ENCODE measurements at regions not wholly inside any gene's neighbourhood (a gene's known extent, or its start where the extent isn't known, plus 50 kb on each side); places are given as distances from the start of the nearest gene placed in this dataset.
"Not testable (repeated sequence)": the region's sequence is repeated elsewhere in the genome, so short reads cannot be mapped to it uniquely, and the experiment has no call there.

DNA sequence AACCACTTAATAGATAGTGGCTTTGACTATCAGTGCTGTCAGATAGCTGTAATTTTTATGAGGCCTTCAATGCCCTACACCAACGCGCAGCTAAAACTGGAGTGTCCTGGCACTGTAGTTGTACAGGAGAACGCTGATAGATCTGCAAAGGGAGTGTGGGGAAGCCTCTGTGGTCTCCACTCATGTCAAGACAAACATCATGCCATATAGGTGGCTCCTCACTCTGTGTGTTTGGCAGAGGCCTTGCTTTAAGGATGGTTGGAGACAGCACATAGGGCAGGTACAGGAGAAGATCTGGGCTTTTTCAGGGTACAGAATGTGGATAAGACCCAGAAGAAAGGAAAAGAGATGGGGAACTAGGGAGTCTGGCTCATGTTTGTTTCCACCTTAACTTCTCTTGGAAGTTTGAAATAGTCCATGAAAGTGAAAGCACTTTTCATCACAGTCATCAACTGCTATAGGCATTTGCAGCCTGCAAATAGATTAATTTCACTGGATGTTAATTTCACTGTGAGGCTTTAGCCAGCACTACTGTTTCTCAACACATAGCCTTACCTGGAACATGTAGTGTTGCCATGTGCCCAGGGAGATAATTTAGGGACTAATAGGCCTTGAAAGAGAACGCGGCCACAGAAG is 425.8 kb upstream of the TBL1XR1 start:
- H3K27me3 ChIP-seq (replicated peaks; ENCODE audit: insufficient read depth, low read length): no peaks in the 10 kb centered on the region
- H3K9me2 ChIP-seq (replicated peaks; ENCODE audit: insufficient read depth, low read length): no peaks in the 10 kb centered on the region
- H3F3A ChIP-seq (ENCODE audit: insufficient read depth, low read length): no peaks in the 10 kb centered on the region
- H3K79me2 ChIP-seq (ENCODE audit: low read length): no peaks in the 10 kb centered on the region
- no peaks in the 10 kb centered on the region for H3K36me3 ChIP-seq (replicated peaks; ENCODE audit: insufficient read depth, low read length)
- no peak overlapping the region for H2AFZ ChIP-seq (ENCODE audit: low read length)
- H3K9me3 ChIP-seq (replicated peaks; ENCODE audit: insufficient read depth, low read length): no peaks in the 10 kb centered on the region
- no peak for DNase-seq
- no peaks in the 10 kb centered on the region for H4K20me1 ChIP-seq (ENCODE audit: insufficient read depth, low read length)
- no peak overlapping the region for H3K9ac ChIP-seq (ENCODE audit: low read length)
- H3K4me3 ChIP-seq (ENCODE audit: low read length): no peak overlapping the region
- H3K4me2 ChIP-seq (ENCODE audit: low read depth, low read length): no peak overlapping the region
- H3K4me1 ChIP-seq (ENCODE audit: low read length): no peaks in the 10 kb centered on the region
- no peak overlapping the region for H3K27ac ChIP-seq (ENCODE audit: low read length)
- TF ChIP-seq EZH2 (optimal IDR thresholded peaks at IDR 0.05; ENCODE audit: low read depth, low read length): no peak
- no peak for TF ChIP-seq EZH2phosphoT487 (IDR thresholded peaks at IDR 0.05; ENCODE audit: low read length)
- TF ChIP-seq, protein P1, sequence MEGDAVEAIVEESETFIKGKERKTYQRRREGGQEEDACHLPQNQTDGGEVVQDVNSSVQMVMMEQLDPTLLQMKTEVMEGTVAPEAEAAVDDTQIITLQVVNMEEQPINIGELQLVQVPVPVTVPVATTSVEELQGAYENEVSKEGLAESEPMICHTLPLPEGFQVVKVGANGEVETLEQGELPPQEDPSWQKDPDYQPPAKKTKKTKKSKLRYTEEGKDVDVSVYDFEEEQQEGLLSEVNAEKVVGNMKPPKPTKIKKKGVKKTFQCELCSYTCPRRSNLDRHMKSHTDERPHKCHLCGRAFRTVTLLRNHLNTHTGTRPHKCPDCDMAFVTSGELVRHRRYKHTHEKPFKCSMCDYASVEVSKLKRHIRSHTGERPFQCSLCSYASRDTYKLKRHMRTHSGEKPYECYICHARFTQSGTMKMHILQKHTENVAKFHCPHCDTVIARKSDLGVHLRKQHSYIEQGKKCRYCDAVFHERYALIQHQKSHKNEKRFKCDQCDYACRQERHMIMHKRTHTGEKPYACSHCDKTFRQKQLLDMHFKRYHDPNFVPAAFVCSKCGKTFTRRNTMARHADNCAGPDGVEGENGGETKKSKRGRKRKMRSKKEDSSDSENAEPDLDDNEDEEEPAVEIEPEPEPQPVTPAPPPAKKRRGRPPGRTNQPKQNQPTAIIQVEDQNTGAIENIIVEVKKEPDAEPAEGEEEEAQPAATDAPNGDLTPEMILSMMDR (IDR thresholded peaks at IDR 0.05; ENCODE audit: low read length): no peak

DNA sequence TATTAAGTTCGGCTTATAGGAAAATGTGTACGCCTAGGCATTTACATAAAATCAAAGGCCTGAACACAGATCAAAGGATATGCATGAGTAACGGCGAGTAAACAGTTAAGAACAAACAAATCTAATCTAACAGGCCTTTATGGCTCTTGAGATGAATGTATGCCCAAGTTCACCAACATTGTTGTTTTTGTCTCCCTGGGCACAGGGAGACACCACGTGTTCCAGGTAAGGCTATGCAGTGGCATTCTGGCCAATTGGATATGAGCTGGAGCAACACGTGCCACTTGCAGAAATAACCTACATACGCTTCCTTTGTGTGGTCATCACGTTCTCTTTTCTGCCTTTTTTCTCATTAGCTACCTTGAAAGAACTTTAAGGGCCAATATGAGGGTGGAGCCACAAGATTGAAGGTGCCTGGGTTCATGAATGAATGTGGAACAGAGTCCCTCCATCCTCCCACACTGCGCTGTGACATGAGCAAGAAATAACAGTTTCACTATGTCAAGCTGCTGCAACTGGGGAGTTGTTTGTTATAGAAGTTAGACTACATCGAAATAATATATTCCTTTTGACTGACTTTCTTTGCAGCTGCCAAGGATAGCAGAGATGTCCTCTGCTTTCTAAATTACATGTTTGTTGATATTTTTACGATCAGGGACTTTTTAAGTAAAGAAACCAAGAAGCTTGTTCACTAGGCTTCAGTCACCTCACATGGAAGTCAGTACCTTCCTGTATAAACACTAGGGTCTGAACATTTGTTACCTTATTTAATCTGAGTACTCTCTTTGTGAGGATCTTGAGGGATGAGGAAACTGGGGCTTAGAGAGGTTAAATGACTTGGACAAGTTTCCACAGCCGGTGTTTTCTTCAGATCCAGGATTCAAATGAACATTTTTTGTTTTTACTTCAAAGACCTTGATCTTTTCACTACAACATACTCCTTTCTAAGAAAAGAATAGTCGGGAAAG is 427.5 kb upstream of the TBL1XR1 start:
- DNase-seq: no peak
- no peak overlapping the region for H3K4me3 ChIP-seq (ENCODE audit: low read length)
- no peaks in the 10 kb centered on the region for H3K79me2 ChIP-seq (ENCODE audit: low read length)
- no peak overlapping the region for H3K9ac ChIP-seq (ENCODE audit: low read length)
- H2AFZ ChIP-seq (ENCODE audit: low read length): no peak overlapping the region
- H3F3A ChIP-seq (ENCODE audit: insufficient read depth, low read length): no peaks in the 10 kb centered on the region
- no peak overlapping the region for H3K4me2 ChIP-seq (ENCODE audit: low read depth, low read length)
- no peaks in the 10 kb centered on the region for H4K20me1 ChIP-seq (ENCODE audit: insufficient read depth, low read length)
- no peaks in the 10 kb centered on the region for H3K9me3 ChIP-seq (replicated peaks; ENCODE audit: insufficient read depth, low read length)
- no peaks in the 10 kb centered on the region for H3K36me3 ChIP-seq (replicated peaks; ENCODE audit: insufficient read depth, low read length)
- TF ChIP-seq, protein P1 (IDR thresholded peaks at IDR 0.05; ENCODE audit: low read length): no peak
- TF ChIP-seq EZH2phosphoT487 (IDR thresholded peaks at IDR 0.05; ENCODE audit: low read length) (no peak), EZH2 (optimal IDR thresholded peaks at IDR 0.05; ENCODE audit: low read depth, low read length) (no peak)
- no peak overlapping the region for H3K27ac ChIP-seq (ENCODE audit: low read length)
- H3K27me3 ChIP-seq (replicated peaks; ENCODE audit: insufficient read depth, low read length): no peaks in the 10 kb centered on the region
- no peaks in the 10 kb centered on the region for H3K9me2 ChIP-seq (replicated peaks; ENCODE audit: insufficient read depth, low read length)
- no peaks in the 10 kb centered on the region for H3K4me1 ChIP-seq (ENCODE audit: low read length)

DNA sequence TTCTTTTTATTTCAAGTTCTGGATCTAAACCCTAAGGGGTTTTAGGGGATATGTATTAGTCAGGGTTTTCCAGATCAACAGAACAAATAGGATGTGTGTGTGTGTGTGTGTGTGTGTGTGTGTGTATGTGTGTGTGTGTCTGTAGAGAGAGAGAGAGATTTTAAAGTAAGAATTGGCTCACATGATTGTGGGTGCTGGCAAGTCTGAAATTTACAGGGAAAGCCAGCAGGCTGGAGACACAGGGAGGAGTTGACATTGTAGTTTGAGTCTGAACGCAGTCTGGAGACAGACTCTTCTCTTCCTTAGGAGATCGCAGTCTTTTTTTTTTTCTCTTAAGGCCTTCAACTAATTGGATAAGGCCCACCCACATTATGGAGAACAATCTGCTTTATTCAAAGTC is 428.8 kb upstream of the TBL1XR1 start:
- no peak overlapping the region for H3K4me3 ChIP-seq (ENCODE audit: low read length)
- H3K4me1 ChIP-seq (ENCODE audit: low read length): no peaks in the 10 kb centered on the region
- no peaks in the 10 kb centered on the region for H3K79me2 ChIP-seq (ENCODE audit: low read length)
- no peaks in the 10 kb centered on the region for H3K9me3 ChIP-seq (replicated peaks; ENCODE audit: insufficient read depth, low read length)
- no peaks in the 10 kb centered on the region for H3K36me3 ChIP-seq (replicated peaks; ENCODE audit: insufficient read depth, low read length)
- DNase-seq: no peak
- H3F3A ChIP-seq (ENCODE audit: insufficient read depth, low read length): no peaks in the 10 kb centered on the region
- H3K27me3 ChIP-seq (replicated peaks; ENCODE audit: insufficient read depth, low read length): no peaks in the 10 kb centered on the region
- TF ChIP-seq, protein P1 (IDR thresholded peaks at IDR 0.05; ENCODE audit: low read length): no peak
- TF ChIP-seq EZH2 (optimal IDR thresholded peaks at IDR 0.05; ENCODE audit: low read depth, low read length) (no peak), EZH2phosphoT487 (IDR thresholded peaks at IDR 0.05; ENCODE audit: low read length) (no peak)
- H2AFZ ChIP-seq (ENCODE audit: low read length): no peak overlapping the region
- H3K27ac ChIP-seq (ENCODE audit: low read length): no peak overlapping the region
- H3K9me2 ChIP-seq (replicated peaks; ENCODE audit: insufficient read depth, low read length): no peaks in the 10 kb centered on the region
- no peak overlapping the region for H3K9ac ChIP-seq (ENCODE audit: low read length)
- no peaks in the 10 kb centered on the region for H4K20me1 ChIP-seq (ENCODE audit: insufficient read depth, low read length)
- H3K4me2 ChIP-seq (ENCODE audit: low read depth, low read length): no peak overlapping the region

DNA sequence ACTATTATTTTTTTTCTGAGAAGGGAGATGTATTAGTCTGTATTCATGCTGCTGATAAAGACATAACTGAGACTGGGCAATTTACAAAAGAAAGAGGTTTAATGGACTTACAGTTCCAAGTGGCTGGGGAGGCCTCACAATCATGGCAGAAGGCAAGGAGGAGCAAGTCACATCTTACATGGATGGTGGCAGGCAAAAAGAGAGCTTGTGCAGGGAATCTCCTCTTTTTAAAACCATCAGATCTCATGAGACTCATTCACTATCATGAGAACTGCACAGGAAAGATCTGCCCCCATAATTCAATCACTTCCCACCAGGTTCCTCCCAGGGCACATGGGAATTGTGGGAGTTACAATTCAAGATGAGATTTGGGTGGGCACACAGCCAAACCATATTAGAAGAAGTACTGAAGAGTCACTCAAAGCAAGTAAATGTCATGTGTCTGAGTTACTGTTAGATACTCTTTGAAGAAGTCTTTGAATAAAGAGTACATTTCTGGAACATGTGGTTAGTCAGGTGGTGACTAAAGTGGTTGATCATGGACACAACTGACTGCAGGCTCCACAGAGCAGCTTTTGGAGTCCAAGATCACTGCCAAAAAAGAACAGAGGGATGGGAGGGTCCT is 430.9 kb upstream of the TBL1XR1 start:
- H3K9ac ChIP-seq (ENCODE audit: low read length); H4K20me1 ChIP-seq (ENCODE audit: insufficient read depth, low read length); H3K4me1 ChIP-seq (ENCODE audit: low read length); H3K9me2 ChIP-seq (replicated peaks; ENCODE audit: insufficient read depth, low read length); H3K4me3 ChIP-seq (ENCODE audit: low read length); H3K27ac ChIP-seq (ENCODE audit: low read length); H3F3A ChIP-seq (ENCODE audit: insufficient read depth, low read length); H3K27me3 ChIP-seq (replicated peaks; ENCODE audit: insufficient read depth, low read length); H3K4me2 ChIP-seq (ENCODE audit: low read depth, low read length); DNase-seq; H2AFZ ChIP-seq (ENCODE audit: low read length); H3K79me2 ChIP-seq (ENCODE audit: low read length); H3K36me3 ChIP-seq (replicated peaks; ENCODE audit: insufficient read depth, low read length); H3K9me3 ChIP-seq (replicated peaks; ENCODE audit: insufficient read depth, low read length): not testable (repeated sequence)

Data from MM.1S (cell line).